Fibroblast of skin of right biceps (primary cell): ENCODE measurements at regions not wholly inside any gene's neighbourhood (a gene's known extent, or its start where the extent isn't known, plus 50 kb on each side); places are given as distances from the start of the nearest gene placed in this dataset.

ENCODE experiments used
- DNase-seq: peaks from one replicate; pipeline ENCODE4 v3.0.0-alpha.2; 2013

GRCh38 chr14:100440758-100441203 is 117.6 kb downstream of the SLC25A47 start:
- no peak for DNase-seq

DNA sequence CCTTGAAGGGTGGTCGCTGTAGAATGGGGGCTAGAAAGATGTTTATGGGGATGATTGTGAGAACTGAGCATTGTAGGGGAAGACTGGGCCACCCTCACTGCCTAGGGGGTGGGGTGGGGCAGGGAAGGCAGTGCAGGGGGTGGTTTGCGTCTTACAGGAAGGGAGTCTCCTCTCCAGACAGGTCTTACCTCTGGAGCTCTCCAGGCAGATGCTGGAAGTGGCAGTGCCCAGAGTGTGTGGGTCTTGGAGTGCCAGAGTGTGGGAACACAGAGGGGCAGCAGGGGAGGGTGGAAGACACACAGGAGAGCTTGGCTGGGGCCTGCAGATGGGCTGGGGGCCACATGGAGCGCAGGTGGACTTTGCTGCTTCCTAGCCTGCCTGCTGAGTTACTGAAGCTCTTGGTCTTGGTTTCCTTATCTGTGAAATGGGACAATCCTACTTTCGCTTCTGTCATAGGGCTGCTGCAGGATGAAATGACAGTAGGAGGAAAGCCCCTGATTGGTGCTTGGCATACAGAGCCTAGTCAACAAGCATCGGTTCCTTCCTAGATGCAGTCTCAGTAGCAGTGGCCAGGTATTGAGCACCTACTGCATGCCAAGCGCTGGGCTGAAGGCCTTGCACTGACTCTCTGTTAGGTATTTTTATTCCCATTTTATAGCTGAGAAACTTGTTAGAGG is 118.3 kb downstream of the SLC25A47 start:
- no peak for DNase-seq

GRCh38 chr14:100442036-100442435 is 118.9 kb downstream of the SLC25A47 start:
- no peak for DNase-seq

DNA sequence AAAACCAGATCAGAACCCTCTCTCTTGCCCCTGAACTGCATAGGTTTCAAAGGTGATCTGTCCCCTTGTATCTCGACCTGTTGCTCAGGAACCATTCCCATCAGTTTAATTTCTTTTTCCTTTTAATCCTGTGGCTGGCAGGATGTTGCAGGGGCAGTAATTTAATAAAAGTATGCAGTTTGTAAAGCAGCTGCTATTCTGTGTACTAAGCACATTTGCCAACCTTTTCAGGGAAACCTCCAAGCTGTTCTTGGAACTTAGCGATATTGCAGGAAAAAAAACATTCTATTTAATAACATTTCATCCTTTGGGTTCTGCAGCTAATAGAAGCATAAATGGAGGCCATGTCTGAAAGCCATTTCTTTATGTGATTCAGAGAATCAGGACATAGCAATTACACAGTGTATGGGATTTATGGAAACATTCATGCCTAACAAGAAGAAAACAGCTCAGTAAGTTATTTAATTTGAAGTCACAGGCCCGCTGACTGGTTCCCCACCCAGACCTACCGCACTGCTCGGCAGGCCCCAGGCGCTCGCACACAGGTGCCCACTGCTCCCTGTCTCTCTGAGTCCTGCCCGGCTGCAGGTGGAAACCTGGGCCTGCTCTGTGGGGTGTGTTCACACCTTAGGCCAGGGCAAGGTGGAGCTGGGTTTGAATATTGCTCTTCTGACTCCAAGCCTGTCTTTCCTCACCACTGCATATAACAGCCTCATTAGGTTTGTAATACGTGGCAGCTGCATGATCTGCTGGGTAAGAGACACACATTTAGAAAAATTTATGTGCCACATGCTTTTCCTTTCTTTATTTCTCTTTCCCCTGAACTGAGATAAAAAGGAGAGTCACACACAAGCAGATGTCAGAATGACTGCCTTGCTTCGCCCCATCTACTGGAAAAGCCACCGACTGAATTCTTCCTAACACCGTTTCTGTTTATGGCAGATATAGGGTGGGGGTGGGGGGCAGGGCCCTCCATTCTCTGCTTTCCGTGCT is 119.7 kb downstream of the SLC25A47 start:
- DNase-seq, result no peak

DNA sequence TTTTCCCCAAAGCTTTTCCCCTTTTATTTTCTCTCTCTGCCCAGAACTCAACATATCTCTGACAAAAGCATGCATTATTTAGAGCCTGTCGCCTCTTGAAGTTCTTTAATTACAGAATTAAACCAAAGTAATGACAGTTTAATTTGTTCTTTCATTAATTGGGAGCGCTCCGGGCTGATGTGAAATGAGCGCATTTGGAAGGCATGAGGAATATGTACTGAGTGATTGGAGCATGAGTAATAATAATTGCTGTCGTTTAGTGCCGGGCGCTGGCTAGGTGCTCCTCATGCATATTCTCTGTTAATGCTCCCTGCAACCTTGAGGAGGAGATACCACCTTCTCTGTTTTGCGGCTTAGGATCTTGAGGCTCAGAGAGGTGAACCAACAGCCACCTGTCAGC is 120.5 kb downstream of the SLC25A47 start:
- peak; percentile 73 for DNase-seq

GRCh38 chr14:100445436-100446088 is 122.4 kb downstream of the SLC25A47 start:
- DNase-seq, result no peak

- DNase-seq, result peak; percentile 30
Measured at GRCh38 chr14:100446572-100446971, 123.4 kb downstream of the SLC25A47 start.

DNA sequence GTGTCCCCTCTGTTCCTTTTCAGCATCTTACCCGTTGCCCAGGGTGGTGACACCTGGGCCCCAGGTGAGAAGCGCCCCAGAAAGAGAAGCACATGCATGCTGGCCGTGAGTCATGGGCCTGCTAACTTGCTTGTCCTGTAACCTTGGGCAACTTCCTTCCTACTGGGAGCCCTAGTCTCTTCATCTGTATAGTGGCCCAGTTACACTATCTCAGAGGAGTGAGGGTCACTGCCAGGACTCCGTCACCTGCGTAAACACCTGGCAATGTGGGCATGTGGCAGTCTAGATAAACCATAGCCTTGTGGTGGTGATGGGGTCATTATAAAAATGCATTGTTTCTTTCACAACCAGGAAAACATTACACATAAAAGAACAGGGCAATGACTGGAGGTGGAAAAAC is 125.2 kb downstream of the SLC25A47 start:
- no peak for DNase-seq

GRCh38 chr14:100449225-100449987 is 126.3 kb downstream of the SLC25A47 start:
- DNase-seq, result no peak

GRCh38 chr14:100450049-100450448 is 126.9 kb downstream of the SLC25A47 start:
- no peak for DNase-seq

DNA sequence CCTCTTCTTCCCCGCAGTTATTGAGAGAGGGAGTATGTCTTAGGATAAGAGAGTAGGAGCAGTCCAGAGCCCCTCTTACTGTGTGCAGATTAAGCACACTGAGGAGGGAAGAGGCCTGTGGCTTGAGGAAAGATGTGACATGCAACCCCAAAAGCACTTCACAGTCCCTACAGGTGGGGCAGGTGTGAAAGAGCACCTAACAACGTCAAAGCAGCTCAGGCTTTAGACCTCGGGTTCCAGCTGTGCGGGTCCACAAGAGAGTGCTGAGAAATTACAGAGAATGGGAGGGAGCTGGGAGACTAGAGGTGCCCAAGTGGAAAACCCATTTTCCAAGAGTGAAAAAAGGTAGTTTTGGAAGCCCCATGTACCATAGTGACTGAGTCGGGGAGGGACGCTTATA is 127.6 kb downstream of the SLC25A47 start:
- DNase-seq, result no peak

DNA sequence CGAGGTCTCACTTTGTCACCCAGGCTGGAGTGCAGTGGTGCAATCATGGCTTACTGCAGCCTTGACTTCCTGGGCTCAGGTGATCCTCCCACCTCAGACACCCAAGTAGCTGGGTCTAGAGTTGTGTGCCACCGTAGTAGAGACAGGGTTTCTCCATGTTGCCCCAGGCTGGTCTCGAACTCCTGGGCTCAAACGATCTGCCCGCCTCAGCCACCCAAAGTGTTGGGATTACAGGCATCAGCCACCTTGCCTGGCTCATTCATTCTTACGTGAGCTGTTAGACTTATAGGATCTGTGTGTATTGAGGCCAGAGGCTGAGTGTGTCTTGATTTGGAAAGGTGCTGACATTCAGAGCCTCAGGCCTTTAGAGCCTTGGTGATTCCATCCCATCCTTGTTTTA is 128.1 kb downstream of the SLC25A47 start:
- DNase-seq, result no peak

- no peak for DNase-seq
Measured at GRCh38 chr14:100453930-100454329, 130.8 kb downstream of the SLC25A47 start.

- DNase-seq, result no peak
Measured at GRCh38 chr14:100454437-100454836, 131.3 kb downstream of the SLC25A47 start.

GRCh38 chr14:100463937-100464336 is 123.3 kb downstream of the BEGAIN start:
- DNase-seq, result no peak

DNA sequence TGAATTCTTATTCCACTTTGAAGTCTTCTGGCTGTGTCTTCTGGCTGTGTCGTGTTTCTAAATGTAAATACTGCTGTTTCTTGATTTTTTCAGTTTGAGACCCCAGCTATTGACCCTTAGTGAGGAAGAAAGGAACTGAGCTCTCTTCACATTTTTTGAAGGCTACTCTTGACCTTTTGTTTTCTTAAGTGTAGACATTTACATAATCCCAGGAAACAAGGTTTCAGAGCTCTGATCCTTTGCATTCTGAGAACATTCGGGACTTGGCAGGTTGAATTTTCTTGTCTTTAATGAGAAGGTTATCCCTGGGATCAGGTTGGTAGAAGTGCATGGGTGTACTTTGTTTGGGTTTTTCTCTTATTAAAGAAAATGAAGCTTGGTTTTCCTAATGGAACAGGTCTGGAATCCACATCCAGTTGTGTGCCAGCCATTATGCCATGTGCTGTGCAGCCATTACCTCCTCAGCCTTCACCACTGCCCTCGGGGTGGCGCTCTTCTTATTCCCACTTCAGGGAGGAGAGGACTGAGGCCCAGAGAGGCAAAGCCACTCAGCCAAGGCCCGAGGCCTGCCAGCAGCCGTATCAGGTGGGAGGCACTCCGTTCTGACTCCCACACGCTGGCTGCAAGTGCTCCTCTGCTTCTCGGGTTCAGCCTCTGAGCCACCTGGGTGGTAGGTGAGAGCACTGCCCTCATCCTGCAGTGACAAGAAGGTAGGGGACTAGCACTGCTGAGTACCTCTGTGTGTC is 120.9 kb downstream of the BEGAIN start:
- no peak for DNase-seq

- no peak for DNase-seq
Measured at GRCh38 chr14:100467046-100467750, 120.0 kb downstream of the BEGAIN start.

DNA sequence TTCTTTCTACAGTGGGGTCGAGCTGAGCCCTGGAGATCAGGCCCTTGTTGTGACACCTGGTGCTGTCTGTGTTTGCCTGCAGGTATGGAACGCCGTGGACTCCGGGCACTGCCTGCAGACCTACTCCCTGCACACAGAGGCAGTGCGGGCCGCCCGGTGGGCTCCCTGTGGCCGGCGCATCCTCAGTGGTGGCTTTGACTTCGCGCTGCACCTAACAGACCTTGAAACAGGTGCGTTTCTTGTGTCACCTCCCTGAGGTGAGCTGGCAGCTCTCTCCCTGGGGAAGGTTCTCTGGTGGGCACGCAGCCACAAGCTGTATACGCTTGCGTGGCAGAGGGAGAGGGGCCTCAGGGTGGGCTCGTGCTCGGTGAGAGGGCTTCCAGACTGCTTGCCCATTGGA is 119.3 kb downstream of the BEGAIN start:
- DNase-seq, result no peak

- DNase-seq, result no peak
Measured at GRCh38 chr14:100468557-100468956, 118.7 kb downstream of the BEGAIN start.

- DNase-seq, result no peak
Measured at GRCh38 chr14:100469632-100470522, 117.3 kb downstream of the BEGAIN start.
